IMR-90 (cell line): ENCODE measurements at regions not wholly inside any gene's neighbourhood (a gene's known extent, or its start where the extent isn't known, plus 50 kb on each side); places are given as distances from the start of the nearest gene placed in this dataset.

Experiments used
- ATAC-seq: fragments of 200-7000 bp; cut with Tn5 transposase; 2 replicates; pipeline ENCODE4 v1.9.1; 2020; ENCODE audit warnings: low read depth, mild to moderate bottlenecking, moderate library complexity
- BruUV-seq: library from RNA; stranded (reverse); fragments of 400-500 nt; replicated peaks from 2 replicates; lab custom pipeline; 2021; lab: Mats Ljungman, UMichigan
- CTCF ChIA-PET: fragments of 300-600 bp; formaldehyde crosslinking; extraction: SDS; loops from one replicate; lab custom pipeline; 2021; ENCODE audit warnings: antibody characterized with exemption; lab: Yijun Ruan, JAX
- POLR2A ChIA-PET: fragments of 300-600 bp; sonication (Branson Sonifier 250); formaldehyde crosslinking; loops from one replicate; lab custom pipeline; 2022; ENCODE audit warnings: antibody characterized with exemption; ENCODE audit not compliant: unreplicated experiment; lab: Charles Lee
- DNase-seq: peaks from one replicate; pipeline ENCODE4 v3.0.0; 2013
- H2AFZ ChIP-seq: replicated peaks from 2 replicates; pipeline ENCODE3; 2013; ENCODE audit warnings: low read length, mild to moderate bottlenecking; ENCODE audit not compliant: poor library complexity
- H2AK5ac ChIP-seq: 2 replicates; pipeline ENCODE4 v1.6.1; 2013; ENCODE audit warnings: low read depth, low read length, inconsistent platforms
- H2AK9ac ChIP-seq: replicated peaks from 2 replicates; pipeline ENCODE3; 2013; ENCODE audit warnings: mild to moderate bottlenecking, low read depth, low read length, moderate library complexity; ENCODE audit not compliant: poor library complexity
- H2BK120ac ChIP-seq: 2 replicates; pipeline ENCODE4 v1.6.1; 2013; ENCODE audit warnings: low read depth, low read length, inconsistent platforms
- H2BK15ac ChIP-seq: 3 replicates; pipeline ENCODE4 v1.6.1; 2013; ENCODE audit warnings: low read depth, low read length, inconsistent platforms
- H2BK20ac ChIP-seq: 2 replicates; pipeline ENCODE4 v1.6.1; 2013; ENCODE audit warnings: low read depth, mild to moderate bottlenecking, inconsistent platforms, low read length, moderate library complexity
- H2BK5ac ChIP-seq: 2 replicates; pipeline ENCODE4 v1.6.1; 2013; ENCODE audit warnings: mild to moderate bottlenecking, low read depth, low read length, inconsistent platforms; ENCODE audit not compliant: poor library complexity, severe bottlenecking
- H3K14ac ChIP-seq: replicated peaks from 2 replicates; pipeline ENCODE4 v1.6.1; 2013; ENCODE audit warnings: low read depth, low read length, inconsistent platforms
- H3K18ac ChIP-seq: 2 replicates; pipeline ENCODE4 v1.6.1; 2013; ENCODE audit warnings: low read depth, low read length, control low read depth
- H3K23ac ChIP-seq: 2 replicates; pipeline ENCODE4 v1.6.1; 2013; ENCODE audit warnings: low read depth, low read length, inconsistent platforms
- H3K27ac ChIP-seq: 2 replicates; pipeline ENCODE4 v1.5.1; 2013; ENCODE audit warnings: mild to moderate bottlenecking, control low read depth, low read length; ENCODE audit not compliant: insufficient read depth
- H3K27me3 ChIP-seq: 2 replicates; pipeline ENCODE4 v1.6.1; 2013; ENCODE audit warnings: low read length; ENCODE audit not compliant: control insufficient read depth, insufficient read depth
- H3K36me3 ChIP-seq: 2 replicates; pipeline ENCODE4 v1.6.1; 2013; ENCODE audit warnings: low read length, mixed read lengths; ENCODE audit not compliant: control insufficient read depth, insufficient read depth
- H3K4ac ChIP-seq: 2 replicates; pipeline ENCODE4 v1.6.1; 2013; ENCODE audit warnings: low read depth, low read length, inconsistent platforms
- H3K4me1 ChIP-seq: 2 replicates; pipeline ENCODE4 v1.6.1; 2013; ENCODE audit warnings: low read length, mixed read lengths; ENCODE audit not compliant: control insufficient read depth, insufficient read depth
- H3K4me2 ChIP-seq: 2 replicates; pipeline ENCODE4 v1.6.1; 2013; ENCODE audit warnings: low read depth, mild to moderate bottlenecking, control low read depth, low read length, moderate library complexity
- H3K4me3 ChIP-seq: 2 replicates; pipeline ENCODE4 v1.5.1; 2013; ENCODE audit warnings: low read depth, mild to moderate bottlenecking, control low read depth, low read length, moderate library complexity; ENCODE audit not compliant: insufficient read depth
- H3K56ac ChIP-seq: 2 replicates; pipeline ENCODE4 v1.6.1; 2013; ENCODE audit warnings: low read length, inconsistent platforms; ENCODE audit not compliant: insufficient read depth; ENCODE audit errors: extremely low read depth
- H3K79me1 ChIP-seq, 2 experiments: 2 replicates each; pipeline ENCODE4 v1.6.1; 2013; ENCODE audit warnings: low read length in 2 of 2, inconsistent platforms in 1 of 2, low read depth in 1 of 2
- H3K9ac ChIP-seq: 2 replicates; pipeline ENCODE4 v1.6.1; 2013; ENCODE audit warnings: low read depth, low read length, control low read depth
- H3K9me1 ChIP-seq: 2 replicates; pipeline ENCODE4 v1.6.1; 2013; ENCODE audit warnings: low read length, inconsistent platforms; ENCODE audit not compliant: insufficient read depth
- H3K9me3 ChIP-seq: 2 replicates; pipeline ENCODE4 v1.6.1; 2013; ENCODE audit warnings: low read length; ENCODE audit not compliant: control insufficient read depth, insufficient read depth
- H4K20me1 ChIP-seq: 2 replicates; pipeline ENCODE4 v1.6.1; 2013; ENCODE audit warnings: low read length, inconsistent platforms; ENCODE audit not compliant: insufficient read depth
- H4K5ac ChIP-seq: 2 replicates; pipeline ENCODE4 v1.6.1; 2013; ENCODE audit warnings: mild to moderate bottlenecking, low read depth, low read length, control low read depth
- H4K8ac ChIP-seq, 2 experiments: 2 replicates each; pipeline ENCODE4 v1.6.1; 2013; ENCODE audit warnings: low read depth in 2 of 2, low read length in 2 of 2, control low read depth in 1 of 2, inconsistent platforms in 1 of 2
- H4K91ac ChIP-seq: 2 replicates; pipeline ENCODE4 v1.6.1; 2013; ENCODE audit warnings: low read depth, low read length, inconsistent platforms; ENCODE audit not compliant: insufficient read depth
- BHLHE40 ChIP-seq: fragments of 150-350 bp; IDR thresholded peaks from 2 replicates; pipeline ENCODE4 v1.6.1; 2016; ENCODE audit warnings: mild to moderate bottlenecking, low read depth, low read length
- CEBPB ChIP-seq: IDR thresholded peaks from 2 replicates; pipeline ENCODE4 v1.6.1; 2012; ENCODE audit warnings: low read depth, low read length, improper control_type of control experiment
- CHD1 ChIP-seq: IDR thresholded peaks from 2 replicates; pipeline ENCODE4 v1.6.1; 2012; ENCODE audit warnings: low read depth, low read length, improper control_type of control experiment
- CTCF ChIP-seq: conservative IDR thresholded peaks from 2 replicates; pipeline ENCODE4 v1.5.1; 2012; ENCODE audit warnings: mild to moderate bottlenecking, low read depth, low read length, improper control_type of control experiment
- ELK1 ChIP-seq: fragments of 150-350 bp; IDR thresholded peaks from 2 replicates; pipeline ENCODE4 v1.6.1; 2016; ENCODE audit warnings: low read depth, mild to moderate bottlenecking, low read length, moderate library complexity, borderline replicate concordance
- MAFK ChIP-seq: IDR thresholded peaks from 2 replicates; pipeline ENCODE4 v1.6.1; 2012; ENCODE audit warnings: low read depth, low read length, improper control_type of control experiment
- MAZ ChIP-seq: IDR thresholded peaks from 2 replicates; pipeline ENCODE4 v1.6.1; 2012; ENCODE audit warnings: low read depth, mild to moderate bottlenecking, low read length, improper control_type of control experiment, moderate library complexity, borderline replicate concordance
- MXI1 ChIP-seq: IDR thresholded peaks from 2 replicates; pipeline ENCODE4 v1.6.1; 2012; ENCODE audit warnings: low read depth, mild to moderate bottlenecking, low read length, moderate library complexity, borderline replicate concordance
- NFE2L2 ChIP-seq: fragments of 150-350 bp; IDR thresholded peaks from 2 replicates; pipeline ENCODE4 v1.6.1; 2016; ENCODE audit warnings: low read depth, mild to moderate bottlenecking, low read length
- POLR2A ChIP-seq: IDR thresholded peaks from 2 replicates; pipeline ENCODE4 v1.6.1; 2012; ENCODE audit warnings: mild to moderate bottlenecking, low read depth, low read length
- RAD21 ChIP-seq: IDR thresholded peaks from 2 replicates; pipeline ENCODE4 v1.6.1; 2012; ENCODE audit warnings: low read length, improper control_type of control experiment
- RCOR1 ChIP-seq: IDR thresholded peaks from 2 replicates; pipeline ENCODE4 v1.6.1; 2012; ENCODE audit warnings: mild to moderate bottlenecking, low read length, improper control_type of control experiment; ENCODE audit not compliant: insufficient replicate concordance
- RFX5 ChIP-seq: IDR thresholded peaks from 2 replicates; pipeline ENCODE4 v1.8.0; 2012; ENCODE audit warnings: low read depth, mild to moderate bottlenecking, low read length, moderate library complexity
- SMC3 ChIP-seq: fragments of 150-350 bp; IDR thresholded peaks from 2 replicates; pipeline ENCODE4 v1.6.1; 2016; ENCODE audit warnings: low read depth, mild to moderate bottlenecking, antibody characterized with exemption, low read length, moderate library complexity
- USF2 ChIP-seq: fragments of 150-350 bp; IDR thresholded peaks from 2 replicates; pipeline ENCODE4 v1.6.1; 2017; ENCODE audit warnings: mild to moderate bottlenecking, antibody characterized with exemption, low read length, low read depth
- WGBS, 2 experiments: methylation state at CpG; one replicate each; pipeline versions ENCODE4 v1.1.5 to v1.1.7; 2013; ENCODE audit warnings: missing lambda C conversion rate in 2 of 2; ENCODE audit not compliant: insufficient read length in 1 of 2; ENCODE audit errors: extremely low coverage in 2 of 2; 5-methylcytosine and 5-hydroxymethylcytosine counted together
- dilution Hi-C: fragments of 300-500 bp; cut with HindIII; formaldehyde crosslinking; loops from one replicate; pipeline ENCODE4 v1.14.3; 2018; ENCODE audit warnings: low sequenced_read_pairs; ENCODE audit not compliant: unreplicated experiment
- in situ Hi-C: fragments of 300-500 bp; cut with MboI; formaldehyde crosslinking; loops from 3 replicates; pipeline ENCODE4 v1.14.3; 2019; ENCODE audit warnings: low sequenced_read_pairs, inconsistent platforms, mixed read lengths
- intact Hi-C: fragments of 100-400 bp; cut with micrococcal nuclease; formaldehyde crosslinking; loops from 2 replicates; pipeline ENCODE4 v1.10.0; 2022

GRCh38 chr10:44820094-44820493, 91.0 kb upstream of the TMEM72 start:
- Histone ChIP-seq H3K36me3 (no peaks in the 10 kb centered on the region), H3K27me3 (no peaks in the 10 kb centered on the region), H4K8ac (no peak overlapping the region), H3K23ac (no peak overlapping the region), H2BK5ac (no peak overlapping the region), H2BK15ac (no peak overlapping the region), H3K4me3 (no peak overlapping the region), H2AFZ (no peak overlapping the region), H3K9me1 (peaks cover 5% of the 10 kb centered on the region), H3K14ac (no peak overlapping the region), H3K18ac (no peak overlapping the region), H4K5ac (no peak overlapping the region), H2AK5ac (no peak overlapping the region), H3K4ac (no peak overlapping the region), H3K4me1 (peaks cover 4% of the 10 kb centered on the region; the same call in 1 of the 2 replicates), H3K4me2 (no peak overlapping the region), H3K9ac (no peak overlapping the region), H4K20me1 (no peaks in the 10 kb centered on the region), H3K9me3 (no peaks in the 10 kb centered on the region; the same call in 1 of the 2 replicates), H2BK20ac (no peak overlapping the region), H3K27ac (no peak overlapping the region), H4K91ac (no peak overlapping the region), H3K56ac (no peak overlapping the region), H3K79me1 (no peaks in the 10 kb centered on the region), H2AK9ac (no peak overlapping the region), H2BK120ac (no peak overlapping the region)
- ATAC-seq (no peak), DNase-seq (no peak)
- CTCF ChIA-PET = no interaction called here
- intact Hi-C loops = no loop called here
- no peak for TF ChIP-seq POLR2A
- no peak for TF ChIP-seq SMC3
- no peak for TF ChIP-seq RAD21
- no peak for TF ChIP-seq CEBPB
- no peak for TF ChIP-seq CTCF
- no peak for TF ChIP-seq MAZ
- TF ChIP-seq BHLHE40 = no peak
- no peak for TF ChIP-seq NFE2L2
- TF ChIP-seq ELK1 = no peak
- TF ChIP-seq MAFK = no peak
- TF ChIP-seq USF2 = no peak
- no peak for TF ChIP-seq RFX5
- no peak for TF ChIP-seq CHD1
- TF ChIP-seq MXI1 = no peak
- TF ChIP-seq RCOR1 = no peak
- in situ Hi-C loops = no loop called here
- POLR2A ChIA-PET = no interaction called here
- no TSS peak for BruUV-seq
- dilution Hi-C loops = no loop called here
- 83 to 100% methylated on average over 1 to 2 of the region's 3 CpGs for WGBS, 2 experiments
